ENCODE measurements at regions not wholly inside any gene's neighbourhood (a gene's known extent, or its start where the extent isn't known, plus 50 kb on each side); places are given as distances from the start of the nearest gene placed in this dataset.

DNA sequence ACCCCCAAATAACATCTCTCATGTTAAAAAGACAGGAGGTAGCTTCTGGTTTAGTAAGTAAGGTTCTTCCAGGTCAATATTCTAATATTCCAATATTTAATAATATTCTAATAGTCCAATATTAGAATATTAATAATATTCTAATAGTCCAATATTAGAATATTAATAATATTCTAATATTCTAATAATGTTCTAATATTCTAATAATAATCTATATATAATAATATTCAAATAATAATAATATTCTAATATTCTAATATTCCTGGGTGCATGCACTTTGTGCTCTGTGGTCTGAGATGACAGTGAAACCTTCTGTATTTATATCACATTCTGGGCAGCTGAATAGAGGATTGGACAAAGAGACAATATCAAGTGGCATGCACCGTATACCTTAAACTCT, 96.1 kb downstream of the PCDH10 start:
- no peak overlapping the region for H3K27ac ChIP-seq (ENCODE audit: low read depth in 1 of 2, low read length in 2 of 2)
- TF ChIP-seq FOXA1 (IDR thresholded peaks at IDR 0.05) (no peak), HNF4G (IDR thresholded peaks at IDR 0.05) (no peak), MAX (IDR thresholded peaks at IDR 0.05) (no peak), RAD21 (IDR thresholded peaks at IDR 0.05) (no peak)
- WGBS, result 99% methylated on average over 1 of the region's 1 CpG

More for the DNA sequence above, 96.1 kb downstream of the PCDH10 start:
- Histone ChIP-seq H3K4me3 (ENCODE audit: low read depth in 1 of 3, low read length in 3 of 3) (no peak overlapping the region), H3K36me3 (ENCODE audit: control insufficient read depth in 4 of 4, insufficient read depth in 3 of 4, low read depth in 1 of 4, low read length in 3 of 4) (no peaks in the 10 kb centered on the region), H3K4me1 (ENCODE audit: control insufficient read depth in 4 of 4, insufficient read depth in 4 of 4, low read length in 3 of 4) (no peaks in the 10 kb centered on the region), H3K9ac (ENCODE audit: low read depth in 1 of 2, low read length in 2 of 2) (no peak overlapping the region), H3K9me3 (ENCODE audit: control insufficient read depth in 4 of 4, low read length in 3 of 4) (no peaks in the 10 kb centered on the region), H3K27me3 (ENCODE audit: control insufficient read depth in 4 of 4, insufficient read depth in 4 of 4, low read length in 3 of 4) (no peaks in the 10 kb centered on the region)
- DNase-seq (ENCODE audit: low spot score), result no peak
